Liver (tissue), 7 donors: ENCODE measurements at regions not wholly inside any gene's neighbourhood (a gene's known extent, or its start where the extent isn't known, plus 50 kb on each side); places are given as distances from the start of the nearest gene placed in this dataset.

Experiments
- DNase-seq: peaks from one replicate; pipeline ENCODE4 v3.0.0-alpha.2; 2017; ENCODE audit warnings: low spot score
- H3K27ac ChIP-seq, 2 donors: one replicate each; pipeline ENCODE4 v1.7.0; 2013; ENCODE audit warnings: inconsistent platforms in 2 of 2, low read length in 2 of 2, control low read depth in 1 of 2, low read depth in 1 of 2, mild to moderate bottlenecking in 1 of 2
- H3K27me3 ChIP-seq, 4 donors: one replicate each; pipeline versions ENCODE4 v1.6.1 to v1.7.0; 2013; ENCODE audit warnings: low read length in 3 of 4, inconsistent platforms in 1 of 4, mild to moderate bottlenecking in 1 of 4, moderate library complexity in 1 of 4; ENCODE audit not compliant: control insufficient read depth in 4 of 4, insufficient read depth in 4 of 4
- H3K36me3 ChIP-seq, 4 donors: one replicate each; pipeline versions ENCODE4 v1.6.1 to v1.7.0; 2013; ENCODE audit warnings: low read length in 3 of 4, mild to moderate bottlenecking in 3 of 4, low read depth in 1 of 4, moderate library complexity in 1 of 4; ENCODE audit not compliant: control insufficient read depth in 4 of 4, insufficient read depth in 3 of 4
- H3K4me1 ChIP-seq, 4 donors: one replicate each; pipeline versions ENCODE4 v1.6.1 to v1.7.0; 2013; ENCODE audit warnings: low read length in 3 of 4, mild to moderate bottlenecking in 3 of 4, moderate library complexity in 1 of 4; ENCODE audit not compliant: control insufficient read depth in 4 of 4, insufficient read depth in 4 of 4
- H3K4me3 ChIP-seq, 3 donors: one replicate each; pipeline versions ENCODE4 v1.6.1 to v1.7.0; 2013; ENCODE audit warnings: low read length in 3 of 3, control low read depth in 1 of 3, low read depth in 1 of 3, mild to moderate bottlenecking in 1 of 3
- H3K9ac ChIP-seq, 2 donors: one replicate each; pipeline ENCODE4 v1.7.0; 2013; ENCODE audit warnings: low read length in 2 of 2, mild to moderate bottlenecking in 2 of 2, moderate library complexity in 2 of 2, control low read depth in 1 of 2, low read depth in 1 of 2
- H3K9me3 ChIP-seq, 4 donors: one replicate each; pipeline versions ENCODE4 v1.6.1 to v1.7.0; 2013; ENCODE audit warnings: low read length in 3 of 4; ENCODE audit not compliant: control insufficient read depth in 4 of 4
- RAD21 ChIP-seq, 2 donors: IDR thresholded peaks; 2 replicates each; pipeline ENCODE4 v1.6.1; 2016; ENCODE audit warnings: antibody characterized with exemption in 2 of 2, mild to moderate bottlenecking in 2 of 2
- RXRA ChIP-seq, 2 donors: IDR thresholded peaks; 2 replicates each; pipeline ENCODE4 v1.6.1; 2017 to 2018; ENCODE audit warnings: antibody characterized with exemption in 2 of 2, mild to moderate bottlenecking in 1 of 2
- YY1 ChIP-seq: IDR thresholded peaks from 2 replicates; pipeline ENCODE4 v1.6.1; 2016; ENCODE audit warnings: antibody characterized with exemption, mild to moderate bottlenecking
- WGBS: extraction: QIAGEN DNeasy Blood & Tissue Kit; methylation state at CpG from one replicate; pipeline ENCODE4 v1.1.7; 2013; 5-methylcytosine and 5-hydroxymethylcytosine counted together
- donor health status: healthy.
- donor health status: healthy.
- donor health status: healthy.
- donor health status: healthy.

DNA sequence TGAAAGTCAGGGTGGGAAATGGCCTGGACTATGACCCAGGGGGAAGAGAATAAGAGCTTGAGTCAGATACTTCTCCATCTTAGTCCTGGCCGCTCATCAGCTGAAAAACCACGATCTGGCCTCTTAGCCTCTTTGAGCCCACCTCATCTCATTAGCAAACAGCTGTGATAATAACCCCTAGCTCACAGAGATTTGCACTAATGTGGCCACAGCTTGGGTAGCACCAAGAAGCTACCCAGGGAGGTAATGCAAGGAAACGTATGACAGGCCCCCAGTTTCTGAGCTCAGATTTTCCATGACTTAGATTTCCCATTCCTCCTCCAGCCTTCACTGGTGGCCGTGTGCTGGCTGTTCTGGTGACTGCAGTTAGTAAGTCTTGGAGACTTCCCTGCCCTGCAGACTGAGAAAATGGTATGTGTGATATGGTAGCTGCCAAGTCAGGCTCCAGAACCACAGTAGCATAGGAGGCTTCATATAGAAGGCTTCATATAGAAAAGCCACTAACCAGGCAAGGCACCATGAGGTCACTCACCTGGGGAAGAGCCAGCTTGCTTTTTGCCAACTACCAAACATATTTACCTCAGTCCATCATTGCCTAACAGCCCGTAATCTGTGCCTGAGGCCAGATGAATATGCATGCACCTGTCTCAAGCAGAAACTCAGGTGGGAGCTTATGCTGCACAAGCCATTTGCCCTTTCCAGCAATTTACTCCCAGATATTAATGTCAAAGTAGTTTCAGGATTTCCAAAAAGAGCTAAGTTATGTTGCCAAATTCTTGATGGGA, 51.4 kb upstream of the GABRE start:
- 63% methylated on average over 5 of the region's 5 CpGs for WGBS
- no peak for DNase-seq

DNA sequence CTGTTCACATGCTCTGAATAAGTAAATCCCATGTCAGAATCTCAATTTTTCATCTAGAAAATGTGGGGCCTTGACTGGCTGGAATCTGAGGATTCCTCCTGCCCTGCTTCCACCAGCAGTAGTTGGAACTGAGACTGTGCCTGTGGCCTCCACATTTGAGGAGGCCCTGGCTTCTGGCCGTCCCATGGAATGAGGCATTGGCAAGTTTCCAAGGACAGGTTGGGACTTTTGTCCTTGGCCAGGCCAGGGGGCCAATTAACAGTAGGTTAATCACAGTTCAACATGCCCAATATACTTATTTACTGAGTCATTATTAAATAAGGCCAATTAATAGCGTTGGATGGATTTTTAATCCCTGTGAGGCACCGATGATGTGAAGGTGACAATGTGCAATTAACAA, 50.2 kb upstream of the GABRE start:
- TF ChIP-seq RAD21 (IDR thresholded peaks at IDR 0.05), result no peak
- peak in 1 of 2 donors; percentile 43 for TF ChIP-seq RXRA (IDR thresholded peaks at IDR 0.05)
- H3K36me3 ChIP-seq, result no peaks in the 10 kb centered on the region
- DNase-seq, result no peak
- peaks cover 0 to 3% (median 3%) of the 10 kb centered on the region in 4 donors for H3K4me1 ChIP-seq
- no peak overlapping the region for H3K9ac ChIP-seq
- no peak overlapping the region for H3K27ac ChIP-seq
- no peak overlapping the region for H3K4me3 ChIP-seq
- no peaks in the 10 kb centered on the region for H3K9me3 ChIP-seq
- peaks cover 0 to 3% (median 0%) of the 10 kb centered on the region in 4 donors for H3K27me3 ChIP-seq
- WGBS, result 46% methylated on average over 3 of the region's 3 CpGs

More for the DNA sequence above, 51.4 kb upstream of the GABRE start:
- peaks cover 0 to 3% (median 3%) of the 10 kb centered on the region in 4 donors for H3K4me1 ChIP-seq
- no peaks in the 10 kb centered on the region for H3K36me3 ChIP-seq
- TF ChIP-seq RXRA (IDR thresholded peaks at IDR 0.05) (peak in 1 of 2 donors; percentile 29), RAD21 (IDR thresholded peaks at IDR 0.05) (no peak), YY1 (no peak)
- peaks cover 0 to 3% (median 0%) of the 10 kb centered on the region in 4 donors for H3K27me3 ChIP-seq
- H3K9me3 ChIP-seq, result no peaks in the 10 kb centered on the region
- no peak overlapping the region for H3K27ac ChIP-seq
- no peak overlapping the region for H3K4me3 ChIP-seq
- H3K9ac ChIP-seq, result no peak overlapping the region
